ENCODE measurements at regions not wholly inside any gene's neighbourhood (a gene's known extent, or its start where the extent isn't known, plus 50 kb on each side); places are given as distances from the start of the nearest gene placed in this dataset.

GRCh38 chr18:78865771-78866310, 113.8 kb upstream of the SALL3 start:
- DNase-seq (ENCODE audit: low read depth, low spot score): no peak
- dilution Hi-C loops (cut with MboI; ENCODE audit: extremely low pct_ligation_motif_present, low sequenced_read_pairs): no loop called here
- H3K9me3 ChIP-seq (ENCODE audit: control insufficient read depth, low read depth, low read length): peaks cover 11% of the 10 kb centered on the region
- no peak for TF ChIP-seq CTCF (optimal IDR thresholded peaks at IDR 0.05 in 1 of 3, IDR thresholded peaks at IDR 0.05 in 1 of 3, conservative IDR thresholded peaks at IDR 0.05 in 1 of 3; ENCODE audit: extremely low read depth in 1 of 3, insufficient read depth in 2 of 3, low read length in 3 of 3)
- no peak for TF ChIP-seq EZH2 (IDR thresholded peaks at IDR 0.05; ENCODE audit: low read length)
- no peak overlapping the region for H2AFZ ChIP-seq (ENCODE audit: control insufficient read depth, low read length)
- no peaks in the 10 kb centered on the region for H3K4me1 ChIP-seq (ENCODE audit: control insufficient read depth, extremely low read depth, insufficient read depth, low read length)
- no peak for FAIRE-seq
- no peaks in the 10 kb centered on the region for H4K20me1 ChIP-seq (ENCODE audit: control insufficient read depth, extremely low read depth, insufficient read depth, low read length)
- H3K4me2 ChIP-seq (ENCODE audit: control insufficient read depth, extremely low read depth, insufficient read depth, low read depth, low read length): no peak overlapping the region
- no peaks in the 10 kb centered on the region for H3K27me3 ChIP-seq (ENCODE audit: control insufficient read depth, extremely low read depth, insufficient read depth, low read length)
- no peaks in the 10 kb centered on the region for H3K79me2 ChIP-seq (ENCODE audit: control insufficient read depth, insufficient read depth, low read length)
- H3K9me1 ChIP-seq (ENCODE audit: control insufficient read depth, extremely low read depth, insufficient read depth, low read length): no peaks in the 10 kb centered on the region
- H3K27ac ChIP-seq (ENCODE audit: control insufficient read depth, insufficient read depth, low read length): no peak overlapping the region
- H3K36me3 ChIP-seq (ENCODE audit: control insufficient read depth in 2 of 2, extremely low read depth in 1 of 2, insufficient read depth in 2 of 2, low read length in 2 of 2): no peaks in the 10 kb centered on the region
- H3K4me3 ChIP-seq (ENCODE audit: control insufficient read depth in 2 of 3, extremely low read depth in 1 of 3, insufficient read depth in 2 of 3, low read depth in 1 of 3, low read length in 3 of 3): no peak overlapping the region
- H3K9ac ChIP-seq (ENCODE audit: control insufficient read depth, extremely low read depth, insufficient read depth, low read length): no peak overlapping the region

- FAIRE-seq: no peak
- no peak overlapping the region for H2AFZ ChIP-seq (ENCODE audit: control insufficient read depth, low read length)
- no peak for TF ChIP-seq EZH2 (IDR thresholded peaks at IDR 0.05; ENCODE audit: low read length)
These were observed 112.5 kb upstream of the SALL3 start for GRCh38 chr18:78867131-78867530.

More at GRCh38 chr18:78867131-78867530, 112.5 kb upstream of the SALL3 start:
- Histone ChIP-seq H3K27me3 (ENCODE audit: control insufficient read depth, extremely low read depth, insufficient read depth, low read length) (no peaks in the 10 kb centered on the region), H3K4me2 (ENCODE audit: control insufficient read depth, extremely low read depth, insufficient read depth, low read depth, low read length) (no peak overlapping the region), H4K20me1 (ENCODE audit: control insufficient read depth, extremely low read depth, insufficient read depth, low read length) (no peaks in the 10 kb centered on the region), H3K36me3 (ENCODE audit: control insufficient read depth in 2 of 2, extremely low read depth in 1 of 2, insufficient read depth in 2 of 2, low read length in 2 of 2) (no peaks in the 10 kb centered on the region), H3K4me1 (ENCODE audit: control insufficient read depth, extremely low read depth, insufficient read depth, low read length) (no peaks in the 10 kb centered on the region), H3K9me1 (ENCODE audit: control insufficient read depth, extremely low read depth, insufficient read depth, low read length) (no peaks in the 10 kb centered on the region), H3K9me3 (ENCODE audit: control insufficient read depth, low read depth, low read length) (peaks cover 7% of the 10 kb centered on the region), H3K79me2 (ENCODE audit: control insufficient read depth, insufficient read depth, low read length) (no peaks in the 10 kb centered on the region), H3K4me3 (ENCODE audit: control insufficient read depth in 2 of 3, extremely low read depth in 1 of 3, insufficient read depth in 2 of 3, low read depth in 1 of 3, low read length in 3 of 3) (no peak overlapping the region), H3K9ac (ENCODE audit: control insufficient read depth, extremely low read depth, insufficient read depth, low read length) (no peak overlapping the region), H3K27ac (ENCODE audit: control insufficient read depth, insufficient read depth, low read length) (no peak overlapping the region)
- dilution Hi-C loops (cut with MboI; ENCODE audit: extremely low pct_ligation_motif_present, low sequenced_read_pairs): no loop called here
- no peak for DNase-seq (ENCODE audit: low read depth, low spot score)

All from keratinocyte (primary cell).